ENCODE measurements at regions not wholly inside any gene's neighbourhood (a gene's known extent, or its start where the extent isn't known, plus 50 kb on each side); places are given as distances from the start of the nearest gene placed in this dataset.

DNA sequence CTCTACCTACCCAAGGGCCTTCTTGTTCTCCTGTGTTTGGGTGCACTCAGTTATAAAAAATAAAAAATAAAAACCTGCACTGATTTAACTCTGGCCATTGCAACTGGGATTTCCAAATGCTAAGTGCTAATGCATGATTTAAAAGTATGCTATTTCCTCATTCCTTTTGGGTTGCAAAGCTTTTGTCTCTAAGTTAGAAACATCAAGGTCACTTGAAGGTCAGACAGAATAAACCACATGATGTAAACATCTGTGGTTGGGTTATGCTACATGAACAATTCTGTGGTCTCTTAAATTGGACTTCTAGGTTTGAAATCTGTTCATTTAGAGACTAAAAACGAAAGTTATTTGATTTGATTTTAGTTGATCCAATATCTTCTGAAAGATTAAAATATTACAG is 1547.4 kb upstream of the TENM3 start:
- TF ChIP-seq, protein P1, sequence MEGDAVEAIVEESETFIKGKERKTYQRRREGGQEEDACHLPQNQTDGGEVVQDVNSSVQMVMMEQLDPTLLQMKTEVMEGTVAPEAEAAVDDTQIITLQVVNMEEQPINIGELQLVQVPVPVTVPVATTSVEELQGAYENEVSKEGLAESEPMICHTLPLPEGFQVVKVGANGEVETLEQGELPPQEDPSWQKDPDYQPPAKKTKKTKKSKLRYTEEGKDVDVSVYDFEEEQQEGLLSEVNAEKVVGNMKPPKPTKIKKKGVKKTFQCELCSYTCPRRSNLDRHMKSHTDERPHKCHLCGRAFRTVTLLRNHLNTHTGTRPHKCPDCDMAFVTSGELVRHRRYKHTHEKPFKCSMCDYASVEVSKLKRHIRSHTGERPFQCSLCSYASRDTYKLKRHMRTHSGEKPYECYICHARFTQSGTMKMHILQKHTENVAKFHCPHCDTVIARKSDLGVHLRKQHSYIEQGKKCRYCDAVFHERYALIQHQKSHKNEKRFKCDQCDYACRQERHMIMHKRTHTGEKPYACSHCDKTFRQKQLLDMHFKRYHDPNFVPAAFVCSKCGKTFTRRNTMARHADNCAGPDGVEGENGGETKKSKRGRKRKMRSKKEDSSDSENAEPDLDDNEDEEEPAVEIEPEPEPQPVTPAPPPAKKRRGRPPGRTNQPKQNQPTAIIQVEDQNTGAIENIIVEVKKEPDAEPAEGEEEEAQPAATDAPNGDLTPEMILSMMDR (IDR thresholded peaks at IDR 0.05; ENCODE audit: borderline replicate concordance, extremely low read depth, low read length, poor library complexity, severe bottlenecking), result no peak
- no peak for TF ChIP-seq EZH2 (IDR thresholded peaks at IDR 0.05; ENCODE audit: borderline replicate concordance, low read depth, low read length, severe bottlenecking)
